Gastroesophageal sphincter (tissue), 4 donors: ENCODE measurements at regions not wholly inside any gene's neighbourhood (a gene's known extent, or its start where the extent isn't known, plus 50 kb on each side); places are given as distances from the start of the nearest gene placed in this dataset.

Source experiments
- ATAC-seq: fragments of 150-250 bp; one replicate; pipeline ENCODE4 v1.9.1; 2016; ENCODE audit warnings: mild to moderate bottlenecking, moderate library complexity
- H3K27ac ChIP-seq, 4 donors: fragments of 200-600 bp; sonication (generic) in 3 of 4; 1 replicate in 3 of 4; 2 replicates in 1 of 4; pipeline ENCODE4 v1.5.1; 2016 to 2019
- H3K27me3 ChIP-seq: fragments of 200-600 bp; sonication (generic); one replicate; pipeline ENCODE4 v1.5.1; 2019
- H3K36me3 ChIP-seq, 2 donors: fragments of 200-600 bp; sonication (generic); one replicate each; pipeline ENCODE4 v1.5.1; 2019; ENCODE audit warnings: control low read depth in 1 of 2
- H3K4me1 ChIP-seq, 3 donors: fragments of 200-600 bp; sonication (generic); 1 replicate in 2 of 3; 2 replicates in 1 of 3; pipeline ENCODE4 v1.5.1; 2016 to 2019; ENCODE audit warnings: control low read depth in 2 of 3
- H3K4me3 ChIP-seq, 2 donors: fragments of 200-600 bp; sonication (generic); one replicate each; pipeline ENCODE4 v1.5.1; 2019; ENCODE audit warnings: mild to moderate bottlenecking in 1 of 2, moderate library complexity in 1 of 2
- H3K9me3 ChIP-seq, 3 donors: fragments of 200-600 bp; sonication (generic); one replicate each; pipeline ENCODE4 v1.5.1; 2017 to 2019; ENCODE audit warnings: control low read depth in 2 of 3
- CTCF ChIP-seq, 4 experiments: fragments of 200-600 bp in 2 of 4; fragments of 450-650 bp in 2 of 4; sonication (generic) in 1 of 4; IDR thresholded peaks; one replicate each; pipeline ENCODE4 v1.5.1; 2017 to 2019; ENCODE audit warnings: antibody characterized with exemption in 4 of 4, mild to moderate bottlenecking in 2 of 4, moderate library complexity in 2 of 4
- EP300 ChIP-seq: sonication (generic); formaldehyde crosslinking; IDR thresholded peaks from one replicate; pipeline ENCODE4 v1.6.1; 2017; ENCODE audit warnings: antibody characterized with exemption, mild to moderate bottlenecking
- POLR2A ChIP-seq, 2 donors: fragments of 450-650 bp; IDR thresholded peaks; one replicate each; pipeline ENCODE4 v1.6.1; 2017; ENCODE audit warnings: antibody characterized with exemption in 2 of 2, mild to moderate bottlenecking in 2 of 2, moderate library complexity in 1 of 2
- POLR2AphosphoS5 ChIP-seq: sonication (generic); formaldehyde crosslinking; IDR thresholded peaks from one replicate; pipeline ENCODE4 v1.6.1; 2017; ENCODE audit warnings: antibody characterized with exemption
- WGBS, 2 donors: methylation state at CpG; one replicate each; pipeline ENCODE4 v1.1.5; 2018; ENCODE audit warnings: low coverage in 1 of 2; 5-methylcytosine and 5-hydroxymethylcytosine counted together

- Histone ChIP-seq H3K36me3 (no peaks in the 10 kb centered on the region), H3K27ac (peak overlapping the region in 3 of 4 donors; percentile 20 to 90 (median 86)), H3K4me3 (no peak overlapping the region), H3K27me3 (no peaks in the 10 kb centered on the region), H3K4me1 (peaks cover 5 to 82% (median 36%) of the 10 kb centered on the region in 3 donors), H3K9me3 (no peaks in the 10 kb centered on the region)
- TF ChIP-seq CTCF (IDR thresholded peaks at IDR 0.05) (no peak), EP300 (no peak), POLR2AphosphoS5 (no peak)
- 50 to 51% methylated on average over 2 of the region's 26 CpGs for WGBS, 2 donors
- ATAC-seq: peak; percentile 35
Measured at GRCh38 chr3:194267744-194268653, 83.1 kb downstream of the CPN2 start.

GRCh38 chr3:194268654-194269512 lies 82.2 kb downstream of the CPN2 start:
- H3K27ac ChIP-seq: peak overlapping the region; percentile 59 to 90 (median 87)
- no peak overlapping the region for H3K4me3 ChIP-seq
- H3K9me3 ChIP-seq: no peaks in the 10 kb centered on the region
- 75 to 78% methylated on average over 4 of the region's 12 CpGs for WGBS, 2 donors
- H3K27me3 ChIP-seq: no peaks in the 10 kb centered on the region
- ATAC-seq: no peak
- H3K36me3 ChIP-seq: no peaks in the 10 kb centered on the region
- peaks cover 5 to 87% (median 36%) of the 10 kb centered on the region in 3 donors for H3K4me1 ChIP-seq
- TF ChIP-seq POLR2AphosphoS5: no peak
- no peak for TF ChIP-seq CTCF (IDR thresholded peaks at IDR 0.05)
- TF ChIP-seq POLR2A (IDR thresholded peaks at IDR 0.05): no peak
- TF ChIP-seq EP300: no peak

- no CpG with 5 or more reads among the region's 29 CpGs for WGBS, 2 donors
- peak overlapping the region; percentile 59 to 90 (median 87) for H3K27ac ChIP-seq
- peak; percentile 34 for ATAC-seq
- no peaks in the 10 kb centered on the region for H3K9me3 ChIP-seq
- peaks cover 5 to 92% (median 36%) of the 10 kb centered on the region in 3 donors for H3K4me1 ChIP-seq
- H3K27me3 ChIP-seq: no peaks in the 10 kb centered on the region
- no peak for TF ChIP-seq POLR2A (IDR thresholded peaks at IDR 0.05)
- TF ChIP-seq EP300: no peak
- peak; percentile 98 for TF ChIP-seq POLR2AphosphoS5
- TF ChIP-seq CTCF (IDR thresholded peaks at IDR 0.05): peak in 3 of 4 experiments; percentile 64 to 67 (median 65)
- peak overlapping the region in 1 of 2 donors; percentile 8 for H3K4me3 ChIP-seq
- no peaks in the 10 kb centered on the region for H3K36me3 ChIP-seq
Measured at GRCh38 chr3:194269610-194270145, 81.5 kb downstream of the CPN2 start.

- Histone ChIP-seq H3K9me3 (no peaks in the 10 kb centered on the region), H3K4me3 (no peak overlapping the region), H3K27ac (peak overlapping the region; percentile 59 to 90 (median 87)), H3K36me3 (no peaks in the 10 kb centered on the region), H3K4me1 (peaks cover 5 to 92% (median 28%) of the 10 kb centered on the region in 3 donors), H3K27me3 (no peaks in the 10 kb centered on the region)
- no CpG with 5 or more reads among the region's 19 CpGs for WGBS, 2 donors
- TF ChIP-seq CTCF (IDR thresholded peaks at IDR 0.05): no peak
- peak; percentile 99 for TF ChIP-seq POLR2AphosphoS5
- ATAC-seq: peak; percentile 88
Measured at GRCh38 chr3:194270627-194271459, 80.3 kb downstream of the CPN2 start.
